Stimulated activated memory B cell treated with anti-CD40 and anti-IgM and Interleukin-4, amounts not matched to agents 10 μg/mL and 1 μg/mL and 100 μg/mL, for 72 hours (primary cell): ENCODE measurements at regions not wholly inside any gene's neighbourhood (a gene's known extent, or its start where the extent isn't known, plus 50 kb on each side); places are given as distances from the start of the nearest gene placed in this dataset.
"Not testable (repeated sequence)": the region's sequence is repeated elsewhere in the genome, so short reads cannot be mapped to it uniquely, and the experiment has no call there.

Experiments
- ATAC-seq: fragments of 150-1000 bp; cut with Tn5 transposase; 2 replicates; pipeline ENCODE4 v1.10.0; 2021
- H3K27ac Mint-ChIP-seq: one replicate; pipeline ENCODE4 v1.8.0; 2022; ENCODE audit warnings: mild to moderate bottlenecking, mixed read lengths
- H3K27me3 Mint-ChIP-seq: one replicate; pipeline ENCODE4 v1.8.0; 2022; ENCODE audit warnings: mixed read lengths
- H3K36me3 Mint-ChIP-seq: one replicate; pipeline ENCODE4 v1.8.0; 2022; ENCODE audit warnings: mixed read lengths
- H3K4me1 Mint-ChIP-seq: one replicate; pipeline ENCODE4 v1.8.0; 2022; ENCODE audit warnings: mixed read lengths
- H3K4me3 Mint-ChIP-seq: one replicate; pipeline ENCODE4 v1.8.0; 2022; ENCODE audit warnings: mild to moderate bottlenecking, moderate library complexity, mixed read lengths
- H3K9me3 Mint-ChIP-seq: one replicate; pipeline ENCODE4 v1.8.0; 2022; ENCODE audit warnings: mixed read lengths

DNA sequence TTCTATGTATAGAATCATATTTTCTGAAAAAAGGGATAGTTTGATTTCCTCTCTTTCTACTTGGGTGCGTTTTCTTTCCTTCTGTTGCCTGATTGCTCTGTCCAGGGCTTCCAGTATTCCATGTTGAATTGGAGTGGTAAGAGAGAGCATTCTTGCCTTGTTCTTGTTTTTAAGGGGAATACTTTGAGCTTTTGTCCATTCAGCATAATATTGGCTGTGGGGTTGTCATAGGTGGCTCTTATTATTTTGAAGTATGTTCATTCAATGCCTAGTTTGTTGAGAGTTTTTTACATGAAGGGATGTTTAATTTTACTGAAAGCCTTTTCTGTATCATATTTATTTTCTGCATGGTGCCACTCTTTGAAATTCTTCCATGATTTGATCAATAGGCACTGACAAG lies 173.5 kb upstream of the IRS2 start:
- peaks cover 9% of the 10 kb centered on the region for H3K9me3 Mint-ChIP-seq
- H3K27ac Mint-ChIP-seq: no peak overlapping the region
- no peaks in the 10 kb centered on the region for H3K4me1 Mint-ChIP-seq
- H3K27me3 Mint-ChIP-seq: peaks cover 9% of the 10 kb centered on the region
- no peaks in the 10 kb centered on the region for H3K36me3 Mint-ChIP-seq
- no peak for ATAC-seq
- no peak overlapping the region for H3K4me3 Mint-ChIP-seq

- Mint-ChIP-seq H3K27ac (no peak overlapping the region), H3K4me3 (no peak overlapping the region), H3K36me3 (no peaks in the 10 kb centered on the region), H3K27me3 (peaks cover under 1% of the 10 kb centered on the region), H3K4me1 (no peaks in the 10 kb centered on the region), H3K9me3 (peaks cover 9% of the 10 kb centered on the region)
- ATAC-seq: no peak
These were observed 171.5 kb upstream of the IRS2 start for GRCh38 chr13:109957875-109958274.

GRCh38 chr13:109955598-109955997 lies 169.2 kb upstream of the IRS2 start:
- no peaks in the 10 kb centered on the region for H3K4me1 Mint-ChIP-seq
- H3K27ac Mint-ChIP-seq: no peak overlapping the region
- H3K4me3 Mint-ChIP-seq: no peak overlapping the region
- ATAC-seq: no peak
- H3K36me3 Mint-ChIP-seq: no peaks in the 10 kb centered on the region
- peaks cover 12% of the 10 kb centered on the region for H3K9me3 Mint-ChIP-seq
- H3K27me3 Mint-ChIP-seq: no peaks in the 10 kb centered on the region

DNA sequence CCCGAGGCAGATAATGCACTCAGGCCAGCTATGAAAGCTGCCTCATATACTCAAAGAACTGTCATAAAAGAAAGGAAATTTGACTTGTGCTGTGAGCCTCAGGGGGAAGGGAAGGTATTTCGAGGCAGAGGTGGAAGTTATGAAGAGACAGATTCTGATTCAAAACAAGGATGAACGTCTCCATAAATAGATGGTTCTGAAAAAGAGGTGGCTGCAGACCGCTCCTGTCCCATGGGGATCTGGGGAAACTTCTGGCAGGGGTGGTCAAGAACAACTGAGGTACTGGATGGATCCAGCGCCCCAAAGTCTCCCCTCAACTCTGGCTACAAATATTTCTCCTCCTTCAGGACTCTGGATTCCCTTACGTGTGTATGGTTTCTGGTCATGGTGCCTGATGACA lies 168.1 kb upstream of the IRS2 start:
- peaks cover 9% of the 10 kb centered on the region for H3K9me3 Mint-ChIP-seq
- no peak overlapping the region for H3K4me3 Mint-ChIP-seq
- ATAC-seq: no peak
- no peak overlapping the region for H3K27ac Mint-ChIP-seq
- H3K4me1 Mint-ChIP-seq: no peaks in the 10 kb centered on the region
- no peaks in the 10 kb centered on the region for H3K36me3 Mint-ChIP-seq
- no peaks in the 10 kb centered on the region for H3K27me3 Mint-ChIP-seq

- Mint-ChIP-seq H3K27ac (no peak overlapping the region), H3K36me3 (no peaks in the 10 kb centered on the region), H3K4me3 (no peak overlapping the region), H3K4me1 (no peaks in the 10 kb centered on the region), H3K27me3 (no peaks in the 10 kb centered on the region), H3K9me3 (peaks cover 3% of the 10 kb centered on the region)
- ATAC-seq: no peak
These were observed 165.1 kb upstream of the IRS2 start for GRCh38 chr13:109951491-109951890.

DNA sequence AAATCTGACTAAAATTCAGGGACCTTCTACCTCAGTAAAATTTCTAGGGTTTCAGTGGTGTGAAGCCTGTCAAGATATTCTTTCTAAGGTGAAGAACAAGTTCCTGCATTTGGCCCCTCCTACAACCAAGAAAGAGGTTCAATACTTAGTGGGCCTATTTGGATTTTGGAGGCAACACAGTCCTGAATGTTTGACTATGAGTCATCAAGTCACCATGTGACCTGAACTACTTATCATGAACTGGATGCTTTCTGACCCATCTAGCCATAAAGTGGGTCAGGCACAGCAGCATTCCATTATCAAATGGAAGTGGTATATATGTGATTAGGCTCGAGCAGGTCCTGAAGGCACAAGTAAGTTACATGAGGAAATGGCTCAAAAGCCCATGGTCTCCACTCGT lies 163.0 kb upstream of the IRS2 start:
- Mint-ChIP-seq H3K9me3 (peaks cover 3% of the 10 kb centered on the region), H3K36me3 (no peaks in the 10 kb centered on the region), H3K4me3 (no peak overlapping the region), H3K27ac (no peak overlapping the region), H3K4me1 (no peaks in the 10 kb centered on the region), H3K27me3 (no peaks in the 10 kb centered on the region)
- ATAC-seq: no peak

DNA sequence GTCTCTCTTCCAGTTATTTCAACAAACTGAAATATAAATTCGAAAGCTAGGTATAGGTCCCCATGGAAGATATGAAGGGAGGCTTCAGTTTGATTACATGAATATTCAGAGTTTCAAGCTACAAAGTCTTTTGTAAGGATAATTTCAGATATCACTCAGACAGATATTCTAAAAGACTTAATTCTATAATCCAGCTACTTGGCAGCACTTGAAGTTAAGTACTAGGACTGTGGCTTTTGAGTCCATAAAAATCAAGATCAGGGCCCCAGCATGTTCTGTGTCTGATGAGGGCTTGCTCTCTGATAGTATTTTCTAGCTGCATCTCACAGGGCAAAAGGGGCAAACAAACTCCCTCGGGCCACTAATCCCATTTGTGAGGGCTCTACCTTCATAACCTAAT lies 160.6 kb upstream of the IRS2 start:
- Mint-ChIP-seq H3K27ac (no peak overlapping the region), H3K27me3 (no peaks in the 10 kb centered on the region), H3K36me3 (no peaks in the 10 kb centered on the region), H3K9me3 (peaks cover 7% of the 10 kb centered on the region), H3K4me1 (no peaks in the 10 kb centered on the region), H3K4me3 (no peak overlapping the region)
- ATAC-seq: no peak

- no peak for ATAC-seq
- H3K27me3 Mint-ChIP-seq: no peaks in the 10 kb centered on the region
- H3K4me1 Mint-ChIP-seq: no peaks in the 10 kb centered on the region
- H3K36me3 Mint-ChIP-seq: no peaks in the 10 kb centered on the region
- peaks cover 4% of the 10 kb centered on the region for H3K9me3 Mint-ChIP-seq
- no peak overlapping the region for H3K4me3 Mint-ChIP-seq
- H3K27ac Mint-ChIP-seq: no peak overlapping the region
These were observed 159.0 kb upstream of the IRS2 start for GRCh38 chr13:109945206-109945960.

GRCh38 chr13:109941951-109942350 lies 155.6 kb upstream of the IRS2 start:
- H3K9me3 Mint-ChIP-seq: peaks cover 4% of the 10 kb centered on the region
- no peak for ATAC-seq
- no peak overlapping the region for H3K4me3 Mint-ChIP-seq
- no peaks in the 10 kb centered on the region for H3K4me1 Mint-ChIP-seq
- H3K36me3 Mint-ChIP-seq: no peaks in the 10 kb centered on the region
- no peaks in the 10 kb centered on the region for H3K27me3 Mint-ChIP-seq
- H3K27ac Mint-ChIP-seq: no peak overlapping the region

- Mint-ChIP-seq H3K27ac (no peak overlapping the region), H3K4me1 (no peaks in the 10 kb centered on the region), H3K4me3 (no peak overlapping the region), H3K9me3 (peaks cover 4% of the 10 kb centered on the region), H3K27me3 (no peaks in the 10 kb centered on the region), H3K36me3 (no peaks in the 10 kb centered on the region)
- no peak for ATAC-seq
These were observed 154.8 kb upstream of the IRS2 start for GRCh38 chr13:109941221-109941620.

GRCh38 chr13:109940637-109941036 lies 154.3 kb upstream of the IRS2 start:
- Mint-ChIP-seq H3K9me3 (peaks cover 4% of the 10 kb centered on the region), H3K4me3 (no peak overlapping the region), H3K4me1 (no peaks in the 10 kb centered on the region), H3K27me3 (no peaks in the 10 kb centered on the region), H3K36me3 (no peaks in the 10 kb centered on the region), H3K27ac (no peak overlapping the region)
- ATAC-seq: no peak

DNA sequence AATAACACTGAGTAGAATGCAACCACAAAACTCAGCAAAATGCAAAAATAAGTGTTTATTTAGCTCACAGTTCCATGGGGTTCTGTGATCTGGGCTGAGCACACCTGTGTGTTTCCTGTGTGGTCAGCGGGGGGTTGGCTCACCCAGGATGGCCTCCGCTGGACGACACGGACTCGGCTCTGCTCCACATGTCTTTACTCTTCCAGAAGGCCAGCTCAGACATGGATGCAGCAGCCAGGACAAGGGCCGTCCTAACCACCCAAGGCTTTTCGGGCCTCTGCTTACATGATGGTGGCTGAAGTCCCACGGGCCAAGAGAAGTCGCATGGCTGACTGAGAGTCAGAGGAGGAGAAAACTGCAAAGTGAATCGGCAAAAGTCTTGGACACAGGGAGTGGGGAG lies 153.5 kb upstream of the IRS2 start:
- Mint-ChIP-seq H3K27ac (no peak overlapping the region), H3K27me3 (no peaks in the 10 kb centered on the region), H3K36me3 (no peaks in the 10 kb centered on the region), H3K4me1 (no peaks in the 10 kb centered on the region), H3K4me3 (no peak overlapping the region), H3K9me3 (peaks cover 4% of the 10 kb centered on the region)
- ATAC-seq: no peak

- no peaks in the 10 kb centered on the region for H3K4me1 Mint-ChIP-seq
- no peaks in the 10 kb centered on the region for H3K27me3 Mint-ChIP-seq
- ATAC-seq: no peak
- H3K4me3 Mint-ChIP-seq: no peak overlapping the region
- no peaks in the 10 kb centered on the region for H3K36me3 Mint-ChIP-seq
- H3K27ac Mint-ChIP-seq: no peak overlapping the region
- peaks cover 7% of the 10 kb centered on the region for H3K9me3 Mint-ChIP-seq
These were observed 152.8 kb upstream of the IRS2 start for GRCh38 chr13:109939180-109939579.

DNA sequence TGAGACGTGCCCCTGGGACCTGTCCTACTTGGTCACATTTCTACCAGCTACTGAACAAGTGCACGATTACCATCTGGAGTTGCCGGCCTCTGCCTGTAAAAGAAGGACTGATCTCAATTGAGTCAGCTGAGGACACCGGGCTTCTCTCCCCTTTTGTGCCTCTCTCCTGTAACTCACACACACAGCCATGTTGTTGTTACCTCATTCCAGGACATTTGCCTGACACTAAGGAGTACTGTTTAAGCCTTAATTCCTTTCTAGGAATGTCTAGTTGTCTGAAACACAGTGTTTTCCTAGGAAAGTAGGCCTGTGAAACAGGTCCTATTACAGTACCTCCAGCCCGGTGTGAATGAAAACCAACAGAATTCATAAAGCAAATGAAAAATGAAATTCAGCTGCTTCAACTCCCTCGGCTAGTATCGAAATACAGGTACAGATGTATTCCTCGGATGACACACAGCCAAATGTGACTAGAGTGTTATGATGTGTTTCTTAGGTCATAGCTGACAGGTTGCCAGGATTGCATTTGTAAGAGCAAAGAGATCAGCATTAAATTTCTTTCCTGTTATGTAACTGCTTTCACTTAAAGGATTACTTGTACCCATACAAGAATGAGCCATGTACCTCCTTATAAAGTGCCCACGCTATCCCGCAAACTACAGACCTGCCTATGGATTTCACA lies 152.0 kb upstream of the IRS2 start:
- ATAC-seq: no peak
- Mint-ChIP-seq H3K27ac (no peak overlapping the region), H3K4me3 (no peak overlapping the region), H3K36me3 (no peaks in the 10 kb centered on the region), H3K4me1 (no peaks in the 10 kb centered on the region), H3K9me3 (peaks cover 6% of the 10 kb centered on the region), H3K27me3 (no peaks in the 10 kb centered on the region)

DNA sequence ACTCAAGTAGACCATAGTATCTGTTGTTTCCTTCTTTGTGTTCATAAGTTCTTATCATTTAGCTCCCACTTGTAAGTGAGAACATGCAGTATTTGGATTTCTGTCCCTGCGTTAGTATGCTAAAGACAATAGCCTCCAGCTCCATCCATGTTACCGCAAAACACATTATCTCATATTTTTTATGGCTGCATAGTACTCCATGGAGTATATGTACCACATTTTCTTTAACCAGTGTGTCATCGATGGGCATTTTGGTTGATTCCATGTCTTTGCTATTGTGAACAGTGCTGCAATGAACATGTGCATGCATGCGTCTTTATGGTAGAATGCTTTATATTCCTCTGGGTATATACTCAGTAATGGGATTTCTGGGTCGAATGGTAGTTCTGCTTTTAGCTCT lies 148.1 kb upstream of the IRS2 start:
- ATAC-seq, H3K36me3 Mint-ChIP-seq, H3K27ac Mint-ChIP-seq, H3K27me3 Mint-ChIP-seq, H3K9me3 Mint-ChIP-seq, H3K4me3 Mint-ChIP-seq, H3K4me1 Mint-ChIP-seq: not testable (repeated sequence)

- Mint-ChIP-seq H3K4me1 (no peaks in the 10 kb centered on the region), H3K36me3 (no peaks in the 10 kb centered on the region), H3K9me3 (peaks cover 6% of the 10 kb centered on the region), H3K4me3 (no peak overlapping the region), H3K27me3 (no peaks in the 10 kb centered on the region), H3K27ac (no peak overlapping the region)
- ATAC-seq: no peak
These were observed 147.1 kb upstream of the IRS2 start for GRCh38 chr13:109933476-109933875.
